H1 (cell line): ENCODE measurements at regions not wholly inside any gene's neighbourhood (a gene's known extent, or its start where the extent isn't known, plus 50 kb on each side); places are given as distances from the start of the nearest gene placed in this dataset.

Experiments
- CTCF ChIA-PET: fragments of 300-600 bp; sonication (Branson Sonifier 250); formaldehyde crosslinking; loops from one replicate; lab custom pipeline; 2021; ENCODE audit not compliant: partially characterized antibody; lab: Charles Lee
- POLR2A ChIA-PET: fragments of 300-600 bp; sonication (Branson Sonifier 250); formaldehyde crosslinking; loops from one replicate; lab custom pipeline; 2021; ENCODE audit warnings: inconsistent platforms; ENCODE audit not compliant: partially characterized antibody; lab: Charles Lee
- DNase-seq, 2 experiments: peaks; one replicate each; pipeline versions ENCODE4 v3.0.0 to v3.0.0-alpha.2; 2010 to 2022; ENCODE audit warnings: low spot score in 2 of 2, low read depth in 1 of 2, mixed read lengths in 1 of 2
- FAIRE-seq: peaks from 2 replicates; lab custom pipeline; 2011; peaks lifted over from hg19 to GRCh38; lab: Jason Lieb, UNC
- H2AFZ ChIP-seq: 2 replicates; pipeline ENCODE4 v1.8.1; 2012; ENCODE audit warnings: low read length, inconsistent platforms
- H2AK5ac ChIP-seq: 2 replicates; pipeline ENCODE4 v1.6.1; 2013; ENCODE audit warnings: low read depth, low read length
- H2BK120ac ChIP-seq: replicated peaks from 2 replicates; pipeline ENCODE3; 2013; ENCODE audit warnings: low read depth, low read length, inconsistent platforms
- H2BK12ac ChIP-seq: 2 replicates; pipeline ENCODE4 v1.6.1; 2013; ENCODE audit warnings: low read depth, low read length
- H2BK15ac ChIP-seq: 2 replicates; pipeline ENCODE4 v1.6.1; 2013; ENCODE audit warnings: low read length
- H2BK20ac ChIP-seq: 2 replicates; pipeline ENCODE4 v1.6.1; 2013; ENCODE audit warnings: low read length
- H2BK5ac ChIP-seq: 2 replicates; pipeline ENCODE4 v1.6.1; 2013; ENCODE audit warnings: low read depth, low read length
- H3K14ac ChIP-seq: 2 replicates; pipeline ENCODE4 v1.6.1; 2013; ENCODE audit warnings: inconsistent platforms; ENCODE audit not compliant: insufficient read length
- H3K18ac ChIP-seq: 2 replicates; pipeline ENCODE4 v1.6.1; 2013; ENCODE audit warnings: low read length; ENCODE audit errors: extremely low read depth
- H3K23ac ChIP-seq: 2 replicates; pipeline ENCODE4 v1.6.1; 2013; ENCODE audit warnings: inconsistent platforms; ENCODE audit not compliant: insufficient read length
- H3K23me2 ChIP-seq: 2 replicates; pipeline ENCODE4 v1.6.1; 2013; ENCODE audit warnings: low read depth, low read length
- H3K27ac ChIP-seq: 2 replicates; pipeline ENCODE4 v1.6.1; 2011; ENCODE audit warnings: low read depth, low read length, inconsistent platforms
- H3K27me3 ChIP-seq, 4 experiments: replicated peaks in 1 of 4; 1 replicate in 1 of 4; 2 replicates in 3 of 4; pipeline versions ENCODE4 v1.6.1 to v1.8.1; 2011 to 2013; ENCODE audit warnings: low read length in 3 of 4, mild to moderate bottlenecking in 3 of 4, inconsistent platforms in 2 of 4, mixed read lengths in 2 of 4, moderate library complexity in 1 of 4; ENCODE audit not compliant: control insufficient read depth in 3 of 4, insufficient read depth in 3 of 4; ENCODE audit errors: extremely low read depth in 1 of 4
- H3K36me3 ChIP-seq, 4 experiments: 2 replicates each; pipeline versions ENCODE4 v1.6.1 to v1.8.1; 2011 to 2013; ENCODE audit warnings: mild to moderate bottlenecking in 4 of 4, low read length in 3 of 4, moderate library complexity in 2 of 4, control low read depth in 1 of 4, inconsistent platforms in 1 of 4; ENCODE audit not compliant: insufficient read depth in 4 of 4, control insufficient read depth in 2 of 4
- H3K4ac ChIP-seq: replicated peaks from 2 replicates; pipeline ENCODE3; 2013; ENCODE audit warnings: low read length, low read depth, mixed read lengths, inconsistent platforms; ENCODE audit not compliant: insufficient read length
- H3K4me1 ChIP-seq, 4 experiments: replicated peaks in 1 of 4; 1 replicate in 1 of 4; 2 replicates in 3 of 4; pipeline versions ENCODE4 v1.6.1 to v1.8.1; 2011 to 2013; ENCODE audit warnings: low read length in 3 of 4, inconsistent platforms in 2 of 4, mixed read lengths in 1 of 4; ENCODE audit not compliant: insufficient read depth in 4 of 4, control insufficient read depth in 3 of 4
- H3K4me2 ChIP-seq, 2 experiments: 2 replicates each; pipeline versions ENCODE4 v1.6.1 to v1.8.1; 2011 to 2013; ENCODE audit warnings: low read depth in 2 of 2, low read length in 2 of 2, control low read depth in 1 of 2, inconsistent platforms in 1 of 2, mild to moderate bottlenecking in 1 of 2; ENCODE audit not compliant: insufficient read depth in 1 of 2
- H3K4me3 ChIP-seq, 4 experiments: fragments of 200-600, 300-600 bp in 1 of 4; sonication (generic), shearing (Covaris generic), sonication (Bioruptor Twin) in 1 of 4; 2 replicates each; pipeline versions ENCODE4 v1.5.1 to v1.8.1; 2011 to 2016; ENCODE audit warnings: low read length in 4 of 4, low read depth in 3 of 4, control low read depth in 2 of 4, inconsistent platforms in 2 of 4, mild to moderate bottlenecking in 2 of 4, mixed read lengths in 1 of 4, moderate library complexity in 1 of 4; ENCODE audit not compliant: insufficient read depth in 2 of 4; ENCODE audit errors: extremely low read depth in 1 of 4
- H3K56ac ChIP-seq: replicated peaks from 2 replicates; pipeline ENCODE3; 2013; ENCODE audit warnings: low read depth, mild to moderate bottlenecking, mixed read lengths, low read length, inconsistent platforms; ENCODE audit not compliant: insufficient read length
- H3K79me1 ChIP-seq: 2 replicates; pipeline ENCODE4 v1.6.1; 2013; ENCODE audit warnings: low read depth, low read length, control low read depth
- H3K79me2 ChIP-seq, 2 experiments: 2 replicates each; pipeline versions ENCODE4 v1.6.1 to v1.8.1; 2012 to 2013; ENCODE audit warnings: low read length in 2 of 2, mild to moderate bottlenecking in 2 of 2, inconsistent platforms in 1 of 2; ENCODE audit not compliant: insufficient read depth in 2 of 2, control insufficient read depth in 1 of 2
- H3K9ac ChIP-seq, 4 experiments: replicated peaks in 1 of 4; 1 replicate in 1 of 4; 2 replicates in 3 of 4; pipeline versions ENCODE4 v1.6.1 to v1.8.1; 2011 to 2013; ENCODE audit warnings: low read depth in 3 of 4, low read length in 3 of 4, control low read depth in 2 of 4, mild to moderate bottlenecking in 2 of 4, moderate library complexity in 2 of 4, inconsistent platforms in 1 of 4; ENCODE audit errors: extremely low read depth in 1 of 4
- H3K9me3 ChIP-seq, 2 experiments: 2 replicates each; pipeline versions ENCODE4 v1.6.1 to v1.8.1; 2012 to 2013; ENCODE audit warnings: mild to moderate bottlenecking in 2 of 2, moderate library complexity in 2 of 2, control low read depth in 1 of 2, inconsistent platforms in 1 of 2, low read depth in 1 of 2, low read length in 1 of 2, mixed read lengths in 1 of 2; ENCODE audit not compliant: insufficient read depth in 2 of 2
- H4K20me1 ChIP-seq, 2 experiments: replicated peaks in 1 of 2; 2 replicates each; pipeline versions ENCODE3 to v1.8.1; 2011 to 2013; ENCODE audit warnings: inconsistent platforms in 2 of 2, low read length in 2 of 2, mild to moderate bottlenecking in 1 of 2; ENCODE audit not compliant: insufficient read depth in 2 of 2, control insufficient read depth in 1 of 2
- H4K5ac ChIP-seq: 2 replicates; pipeline ENCODE4 v1.6.1; 2013; ENCODE audit warnings: low read length, low read depth, mixed read lengths, inconsistent platforms; ENCODE audit not compliant: insufficient read length
- H4K8ac ChIP-seq: 2 replicates; pipeline ENCODE4 v1.8.0; 2013; ENCODE audit warnings: mild to moderate bottlenecking, moderate library complexity, low read length, inconsistent platforms; ENCODE audit not compliant: insufficient read depth; ENCODE audit errors: extremely low read depth
- H4K91ac ChIP-seq: replicated peaks from 2 replicates; pipeline ENCODE3; 2013; ENCODE audit warnings: low read length, mixed read lengths, inconsistent platforms; ENCODE audit not compliant: insufficient read length
- ATF3 ChIP-seq: IDR thresholded peaks from 2 replicates; pipeline ENCODE4 v1.6.1; 2011; ENCODE audit warnings: low read depth, mild to moderate bottlenecking, low read length; ENCODE audit not compliant: insufficient read depth
- CREB1 ChIP-seq: IDR thresholded peaks from 2 replicates; pipeline ENCODE4 v1.6.1; 2012; ENCODE audit warnings: inconsistent platforms
- E2F6 ChIP-seq: IDR thresholded peaks from 2 replicates; pipeline ENCODE4 v1.6.1; 2012; ENCODE audit warnings: inconsistent platforms
- EP300 ChIP-seq, 2 experiments: IDR thresholded peaks; 1 replicate in 1 of 2; 2 replicates in 1 of 2; pipeline ENCODE4 v1.6.1; 2011 to 2012; ENCODE audit warnings: low read depth in 2 of 2, low read length in 2 of 2, mild to moderate bottlenecking in 2 of 2, borderline replicate concordance in 1 of 2, inconsistent platforms in 1 of 2, moderate library complexity in 1 of 2
- GABPA ChIP-seq: IDR thresholded peaks from 2 replicates; pipeline ENCODE4 v1.6.1; 2011; ENCODE audit warnings: mild to moderate bottlenecking, low read length, moderate library complexity, borderline replicate concordance; ENCODE audit not compliant: insufficient read depth
- GTF2F1 ChIP-seq: IDR thresholded peaks from 2 replicates; pipeline ENCODE4 v1.6.1; 2012; ENCODE audit warnings: low read depth, low read length, improper control_type of control experiment, borderline replicate concordance
- HDAC6 ChIP-seq: IDR thresholded peaks from one replicate; pipeline ENCODE4 v1.7.1; 2012; ENCODE audit warnings: low read depth, mild to moderate bottlenecking, inconsistent platforms, low read length, moderate library complexity
- NRF1 ChIP-seq: IDR thresholded peaks from 2 replicates; pipeline ENCODE4 v1.6.1; 2011; ENCODE audit warnings: mild to moderate bottlenecking, low read depth, low read length, improper control_type of control experiment
- RAD21 ChIP-seq, 2 experiments: IDR thresholded peaks in 1 of 2; conservative IDR thresholded peaks in 1 of 2; 2 replicates each; pipeline ENCODE4 v1.6.1; 2011; ENCODE audit warnings: low read depth in 2 of 2, low read length in 2 of 2, improper control_type of control experiment in 1 of 2, inconsistent platforms in 1 of 2, mild to moderate bottlenecking in 1 of 2, moderate library complexity in 1 of 2
- SP4 ChIP-seq: IDR thresholded peaks from 2 replicates; pipeline ENCODE4 v1.6.1; 2012; ENCODE audit warnings: low read length, inconsistent platforms
- USF2 ChIP-seq: IDR thresholded peaks from 2 replicates; pipeline ENCODE4 v1.6.1; 2011; ENCODE audit warnings: low read length, improper control_type of control experiment
- YY1 ChIP-seq: IDR thresholded peaks from 2 replicates; pipeline ENCODE4 v1.6.1; 2011; ENCODE audit warnings: low read depth, mild to moderate bottlenecking, low read length
- WGBS, 2 experiments: shearing (Covaris generic) in 1 of 2; methylation state at CpG; one replicate each; pipeline versions ENCODE4 v1.1.6 to v1.1.7; 2013 to 2015; ENCODE audit warnings: low lambda C conversion rate in 2 of 2, mixed read lengths in 2 of 2, inconsistent platforms in 1 of 2, low coverage in 1 of 2, missing lambda C conversion rate in 1 of 2; ENCODE audit not compliant: insufficient replicate concordance in 2 of 2, insufficient coverage in 1 of 2, insufficient read length in 1 of 2; ENCODE audit errors: extremely low coverage in 1 of 2, missing lambda C conversion rate in 1 of 2; 5-methylcytosine and 5-hydroxymethylcytosine counted together

- H3K4ac ChIP-seq: no peak overlapping the region
- FAIRE-seq (no peak), DNase-seq (no peak)
- H4K20me1 ChIP-seq: no peaks in the 10 kb centered on the region
- H3K23me2 ChIP-seq: no peaks in the 10 kb centered on the region
- no peak overlapping the region for H2BK20ac ChIP-seq
- H3K18ac ChIP-seq: no peak overlapping the region
- no peak overlapping the region for H4K5ac ChIP-seq
- CTCF ChIA-PET: interaction anchor here (0.7 to 2.5 kb wide), 5 partner anchors 9 to 122 kb away, joined by 3 to 13 read pairs (median 3); no protein-coding TSS in a partner anchor
- H3K9me3 ChIP-seq: no peaks in the 10 kb centered on the region
- H4K8ac ChIP-seq: no peak overlapping the region
- no peak overlapping the region for H3K4me2 ChIP-seq
- no peaks in the 10 kb centered on the region for H3K27me3 ChIP-seq
- H3K4me1 ChIP-seq: no peaks in the 10 kb centered on the region
- H3K79me1 ChIP-seq: no peaks in the 10 kb centered on the region
- no peak overlapping the region for H3K9ac ChIP-seq
- no peak overlapping the region for H2AK5ac ChIP-seq
- H2BK12ac ChIP-seq: no peak overlapping the region
- no peak overlapping the region for H3K4me3 ChIP-seq
- H2AFZ ChIP-seq: no peak overlapping the region
- H3K36me3 ChIP-seq: no peaks in the 10 kb centered on the region
- POLR2A ChIA-PET: no interaction called here
- H3K79me2 ChIP-seq: no peaks in the 10 kb centered on the region
- H3K27ac ChIP-seq: no peak overlapping the region
- H2BK120ac ChIP-seq: no peak overlapping the region
- no peak overlapping the region for H3K23ac ChIP-seq
- no peak overlapping the region for H3K14ac ChIP-seq
- H4K91ac ChIP-seq: no peak overlapping the region
- no peak overlapping the region for H2BK5ac ChIP-seq
- WGBS, 2 experiments: 91% methylated on average over 3 of the region's 3 CpGs; no CpG with 5 or more reads in 1 of the 2 experiments
- no peak overlapping the region for H3K56ac ChIP-seq
- no peak overlapping the region for H2BK15ac ChIP-seq
- TF ChIP-seq USF2 (no peak), CREB1 (no peak), EP300 (IDR thresholded peaks at IDR 0.05; ENCODE audit: borderline replicate concordance in 1 of 2, low read depth in 2 of 2, low read length in 2 of 2) (no peak), NRF1 (no peak), SP4 (no peak), GABPA (no peak), GTF2F1 (no peak), ATF3 (no peak), E2F6 (no peak), HDAC6 (no peak), RAD21 (IDR thresholded peaks at IDR 0.05 in 1 of 2, conservative IDR thresholded peaks at IDR 0.05 in 1 of 2; ENCODE audit: low read depth in 2 of 2, low read length in 2 of 2) (no peak), YY1 (no peak)
Observed at GRCh38 chr5:87002485-87002884, 265.2 kb upstream of the RASA1 start.
